HG02885 (cell line): ENCODE measurements at regions not wholly inside any gene's neighbourhood (a gene's known extent, or its start where the extent isn't known, plus 50 kb on each side); places are given as distances from the start of the nearest gene placed in this dataset.

Source experiments
- ATAC-seq: cut with Tn5 transposase; IDR thresholded peaks from one replicate; pipeline ENCODE4 v1.9.1; 2021; ENCODE audit warnings: mild to moderate bottlenecking; ENCODE audit not compliant: unreplicated experiment, poor library complexity

- ATAC-seq: no peak
These were observed 402.1 kb upstream of the CHD6 start for GRCh38 chr20:42020316-42020715.

- ATAC-seq: no peak
These were observed 400.8 kb upstream of the CHD6 start for GRCh38 chr20:42018979-42019378.

- no peak for ATAC-seq
These were observed 391.9 kb upstream of the CHD6 start for GRCh38 chr20:42010090-42010489.

- ATAC-seq: no peak
These were observed 389.1 kb upstream of the CHD6 start for GRCh38 chr20:42007251-42007650.

- no peak for ATAC-seq
These were observed 387.0 kb upstream of the CHD6 start for GRCh38 chr20:42005211-42005610.

- no peak for ATAC-seq
These were observed 385.2 kb upstream of the CHD6 start for GRCh38 chr20:42003380-42003779.

GRCh38 chr20:41998539-41999341 lies 380.6 kb upstream of the CHD6 start:
- no peak for ATAC-seq

- ATAC-seq: no peak
These were observed 378.8 kb upstream of the CHD6 start for GRCh38 chr20:41996951-41997350.

- ATAC-seq: no peak
These were observed 374.3 kb upstream of the CHD6 start for GRCh38 chr20:41992481-41992880.

GRCh38 chr20:41991412-41991811 lies 373.2 kb upstream of the CHD6 start:
- ATAC-seq: no peak

- no peak for ATAC-seq
These were observed 371.9 kb upstream of the CHD6 start for GRCh38 chr20:41989935-41990635.

- ATAC-seq: no peak
These were observed 371.0 kb upstream of the CHD6 start for GRCh38 chr20:41989039-41989679.

GRCh38 chr20:41984031-41984430 lies 365.9 kb upstream of the CHD6 start:
- ATAC-seq: no peak

GRCh38 chr20:41983159-41983558 lies 365.0 kb upstream of the CHD6 start:
- no peak for ATAC-seq

- ATAC-seq: no peak
These were observed 363.6 kb upstream of the CHD6 start for GRCh38 chr20:41981746-41982145.

GRCh38 chr20:41978875-41979274 lies 360.7 kb upstream of the CHD6 start:
- ATAC-seq: no peak

GRCh38 chr20:41978246-41978790 lies 360.1 kb upstream of the CHD6 start:
- no peak for ATAC-seq

GRCh38 chr20:41969656-41970055 lies 351.5 kb upstream of the CHD6 start:
- no peak for ATAC-seq

GRCh38 chr20:41960166-41960565 lies 342.0 kb upstream of the CHD6 start:
- no peak for ATAC-seq

GRCh38 chr20:41958391-41958790 lies 340.2 kb upstream of the CHD6 start:
- no peak for ATAC-seq
